K562 (cell line): ENCODE measurements at regions not wholly inside any gene's neighbourhood (a gene's known extent, or its start where the extent isn't known, plus 50 kb on each side); places are given as distances from the start of the nearest gene placed in this dataset.
A peak's percentile ranks its signal among the peaks of the same experiment; 100 is the strongest.

Experiments used
- CREM ChIP-seq: IDR thresholded peaks from 2 replicates; pipeline ENCODE4 v1.6.1; 2014; ENCODE audit warnings: antibody characterized with exemption, low read depth
- ZBTB7A ChIP-seq: IDR thresholded peaks from 2 replicates; pipeline ENCODE4 v1.6.1; 2011; ENCODE audit warnings: low read depth, mild to moderate bottlenecking, low read length, moderate library complexity, borderline replicate concordance; ENCODE audit not compliant: control insufficient read depth
- ZNF407 ChIP-seq: fragments of 450-650 bp; IDR thresholded peaks from 2 replicates; pipeline ENCODE4 v1.6.1; 2016; ENCODE audit warnings: low read depth

DNA sequence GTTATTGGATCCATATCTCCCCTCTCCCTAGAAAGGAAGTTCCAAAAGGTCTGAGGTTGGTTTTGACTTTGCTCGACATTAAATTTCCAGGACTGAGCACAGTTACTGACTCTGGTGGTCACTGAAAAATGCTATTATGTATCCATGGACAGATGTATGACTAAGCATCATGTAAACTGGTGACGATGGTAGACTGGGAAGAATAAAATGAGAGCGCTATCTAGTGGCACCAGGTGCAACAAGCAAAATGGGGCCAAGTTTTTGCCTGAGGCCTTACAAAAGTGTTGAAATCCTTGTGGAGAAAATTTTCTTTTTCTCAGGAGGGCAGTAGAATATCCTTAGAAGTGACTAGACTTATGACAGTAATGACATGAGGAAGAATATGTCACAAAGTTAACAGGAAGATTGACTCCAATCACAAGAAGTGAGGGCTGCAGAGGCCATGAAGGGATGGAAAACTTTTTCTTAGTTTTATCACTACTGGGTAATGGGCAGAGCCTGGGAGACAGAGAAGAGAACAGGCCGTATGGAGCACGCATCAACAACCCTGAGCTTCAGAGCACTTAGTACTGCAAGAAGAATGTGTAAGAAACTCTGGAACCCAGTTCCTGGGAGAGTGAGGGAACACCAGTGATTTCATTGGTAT, 88.9 kb upstream of the ELOVL5 start (continued):
- TF ChIP-seq ZBTB7A (no peak), ZNF407 (no peak), CREM (peak; percentile 80)
- TF ChIP-seq, all 486 proteins: peak for 39
